ENCODE measurements at regions not wholly inside any gene's neighbourhood (a gene's known extent, or its start where the extent isn't known, plus 50 kb on each side); places are given as distances from the start of the nearest gene placed in this dataset.

DNA sequence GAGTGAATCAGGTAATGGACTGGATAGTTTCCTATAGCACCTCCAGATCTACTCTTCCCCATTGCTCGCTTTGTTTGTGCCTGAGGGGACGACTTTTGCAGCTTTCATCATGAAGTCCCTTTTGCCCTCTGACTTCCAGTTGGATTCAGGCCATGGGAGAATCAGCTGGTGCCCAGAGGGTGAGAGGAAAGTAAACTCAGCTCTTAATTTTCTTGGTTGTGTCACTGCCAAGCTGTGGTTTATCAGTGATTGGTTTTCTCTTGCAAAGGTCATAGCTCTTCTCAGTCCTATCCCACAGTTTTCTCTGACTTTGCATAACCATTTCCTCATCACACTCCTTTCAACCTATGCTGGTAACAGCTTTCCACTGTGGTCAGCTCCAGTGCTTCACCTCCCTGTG lies 200.1 kb downstream of the KCNJ2 start:
- TF ChIP-seq, protein P1, sequence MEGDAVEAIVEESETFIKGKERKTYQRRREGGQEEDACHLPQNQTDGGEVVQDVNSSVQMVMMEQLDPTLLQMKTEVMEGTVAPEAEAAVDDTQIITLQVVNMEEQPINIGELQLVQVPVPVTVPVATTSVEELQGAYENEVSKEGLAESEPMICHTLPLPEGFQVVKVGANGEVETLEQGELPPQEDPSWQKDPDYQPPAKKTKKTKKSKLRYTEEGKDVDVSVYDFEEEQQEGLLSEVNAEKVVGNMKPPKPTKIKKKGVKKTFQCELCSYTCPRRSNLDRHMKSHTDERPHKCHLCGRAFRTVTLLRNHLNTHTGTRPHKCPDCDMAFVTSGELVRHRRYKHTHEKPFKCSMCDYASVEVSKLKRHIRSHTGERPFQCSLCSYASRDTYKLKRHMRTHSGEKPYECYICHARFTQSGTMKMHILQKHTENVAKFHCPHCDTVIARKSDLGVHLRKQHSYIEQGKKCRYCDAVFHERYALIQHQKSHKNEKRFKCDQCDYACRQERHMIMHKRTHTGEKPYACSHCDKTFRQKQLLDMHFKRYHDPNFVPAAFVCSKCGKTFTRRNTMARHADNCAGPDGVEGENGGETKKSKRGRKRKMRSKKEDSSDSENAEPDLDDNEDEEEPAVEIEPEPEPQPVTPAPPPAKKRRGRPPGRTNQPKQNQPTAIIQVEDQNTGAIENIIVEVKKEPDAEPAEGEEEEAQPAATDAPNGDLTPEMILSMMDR (conservative IDR thresholded peaks at IDR 0.05; ENCODE audit: low read depth, low read length), result no peak
- no peak for TF ChIP-seq EZH2 (IDR thresholded peaks at IDR 0.05; ENCODE audit: borderline replicate concordance, low read depth, low read length, poor library complexity, severe bottlenecking)
